ENCODE measurements at regions not wholly inside any gene's neighbourhood (a gene's known extent, or its start where the extent isn't known, plus 50 kb on each side); places are given as distances from the start of the nearest gene placed in this dataset.

DNA sequence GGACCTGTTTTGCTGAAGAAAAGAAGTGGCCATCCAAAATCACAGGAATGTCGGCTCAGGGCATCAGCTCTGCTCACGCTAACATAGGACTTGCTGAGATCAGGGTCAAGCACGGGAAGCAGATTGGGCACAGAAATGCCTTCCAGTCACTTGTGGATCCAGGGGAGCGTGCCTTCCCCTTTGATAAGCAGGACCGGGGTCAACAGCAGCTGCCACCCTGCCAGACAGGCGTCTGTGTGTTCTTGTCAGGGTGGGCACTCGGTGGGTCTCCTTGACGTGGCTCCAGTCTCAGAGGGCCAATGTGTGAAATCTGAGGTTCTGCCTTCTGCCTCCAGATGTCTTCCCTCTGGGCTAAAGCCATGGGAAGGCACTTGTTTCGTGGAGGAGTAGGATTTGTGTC is 313.7 kb upstream of the IRX4 start:
- DNase-seq: no peak
- Mint-ChIP-seq H3K4me1 (no peaks in the 10 kb centered on the region), H3K4me3 (no peak overlapping the region), H3K27ac (no peak overlapping the region), H3K36me3 (no peaks in the 10 kb centered on the region), H3K27me3 (peaks cover 17% of the 10 kb centered on the region), H3K9me3 (peaks cover 3% of the 10 kb centered on the region)

DNA sequence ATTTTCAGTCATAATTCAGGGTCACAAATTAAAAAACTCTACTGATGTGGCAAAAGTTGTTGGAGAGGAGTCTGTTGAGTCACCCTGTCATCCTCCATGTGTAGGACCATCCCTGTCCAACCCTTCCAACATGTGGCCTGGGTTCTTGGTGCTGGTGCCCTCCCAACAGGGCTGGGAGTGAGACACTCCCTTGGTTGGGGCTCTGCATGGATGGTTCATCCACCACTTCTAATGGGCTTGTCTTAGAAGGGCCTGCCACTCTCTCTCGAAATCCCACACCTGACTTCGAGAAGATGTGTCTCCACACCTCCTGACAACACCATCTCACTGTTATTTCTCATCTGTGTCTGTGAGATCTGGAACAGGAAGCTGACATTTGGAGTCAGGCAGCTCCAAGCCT is 312.2 kb upstream of the IRX4 start:
- no peak overlapping the region for H3K4me3 Mint-ChIP-seq
- H3K36me3 Mint-ChIP-seq: no peaks in the 10 kb centered on the region
- H3K27me3 Mint-ChIP-seq: peaks cover 20% of the 10 kb centered on the region
- peaks cover 3% of the 10 kb centered on the region for H3K9me3 Mint-ChIP-seq
- no peak for DNase-seq
- no peak overlapping the region for H3K27ac Mint-ChIP-seq
- no peaks in the 10 kb centered on the region for H3K4me1 Mint-ChIP-seq

DNA sequence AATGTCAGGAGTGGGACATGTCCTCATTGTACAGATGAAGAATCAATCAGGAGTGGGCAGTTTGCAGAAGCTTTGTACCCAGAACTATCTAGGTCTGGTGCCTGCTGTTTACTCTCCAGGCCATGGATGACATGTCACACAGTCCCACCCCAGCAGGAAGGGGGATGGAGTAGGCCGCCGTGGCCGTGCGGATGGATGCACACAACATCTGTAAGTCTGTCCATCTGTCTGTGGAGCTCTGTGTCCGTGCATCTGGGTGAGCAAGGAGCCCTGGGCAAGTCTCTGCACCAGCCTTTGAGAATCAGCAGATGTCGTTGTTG is 311.5 kb upstream of the IRX4 start:
- H3K4me1 Mint-ChIP-seq: no peaks in the 10 kb centered on the region
- no peaks in the 10 kb centered on the region for H3K36me3 Mint-ChIP-seq
- peaks cover 3% of the 10 kb centered on the region for H3K9me3 Mint-ChIP-seq
- H3K27me3 Mint-ChIP-seq: peaks cover 20% of the 10 kb centered on the region
- H3K27ac Mint-ChIP-seq: no peak overlapping the region
- DNase-seq: no peak
- H3K4me3 Mint-ChIP-seq: no peak overlapping the region

DNA sequence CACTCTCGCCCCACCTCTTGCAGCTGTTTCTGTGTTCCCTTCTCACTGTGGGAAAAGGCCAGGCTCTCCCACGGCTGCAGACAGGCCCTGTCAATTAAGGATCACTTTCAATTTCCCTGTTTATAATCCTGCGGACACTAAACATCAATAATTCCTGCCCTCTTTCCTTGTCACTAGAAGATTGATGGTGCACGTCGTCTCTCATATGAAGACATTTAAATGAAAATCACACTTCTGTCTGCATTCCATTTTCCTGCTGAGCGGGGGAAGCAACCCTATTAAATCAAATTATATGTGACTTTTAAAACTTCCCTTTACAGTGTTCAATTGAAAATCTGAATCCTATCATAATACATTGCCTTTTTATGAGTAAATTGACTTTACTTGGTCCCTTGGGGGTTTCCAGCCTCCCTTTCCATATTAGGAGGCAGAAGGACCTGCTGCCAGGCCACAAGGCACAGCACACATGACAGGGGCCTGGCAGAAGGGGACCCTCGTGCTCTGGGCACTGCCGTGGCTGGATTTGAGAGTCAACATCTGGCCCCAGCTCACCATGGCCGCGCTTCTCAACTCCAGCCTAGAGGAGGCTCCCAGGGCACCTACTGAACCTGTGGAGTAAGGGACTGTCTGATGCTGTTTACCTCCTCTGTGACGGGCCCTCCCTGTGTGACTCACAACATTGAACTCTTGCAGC is 311.0 kb upstream of the IRX4 start:
- Mint-ChIP-seq H3K4me1 (no peaks in the 10 kb centered on the region), H3K4me3 (no peak overlapping the region), H3K27me3 (peaks cover 20% of the 10 kb centered on the region), H3K36me3 (no peaks in the 10 kb centered on the region), H3K9me3 (peaks cover 3% of the 10 kb centered on the region), H3K27ac (no peak overlapping the region)
- no peak for DNase-seq

GRCh38 chr5:2193142-2193541 is 310.4 kb upstream of the IRX4 start:
- Mint-ChIP-seq H3K4me3 (no peak overlapping the region), H3K36me3 (no peaks in the 10 kb centered on the region), H3K9me3 (peaks cover 3% of the 10 kb centered on the region), H3K27ac (no peak overlapping the region), H3K27me3 (peaks cover 20% of the 10 kb centered on the region), H3K4me1 (no peaks in the 10 kb centered on the region)
- no peak for DNase-seq

DNA sequence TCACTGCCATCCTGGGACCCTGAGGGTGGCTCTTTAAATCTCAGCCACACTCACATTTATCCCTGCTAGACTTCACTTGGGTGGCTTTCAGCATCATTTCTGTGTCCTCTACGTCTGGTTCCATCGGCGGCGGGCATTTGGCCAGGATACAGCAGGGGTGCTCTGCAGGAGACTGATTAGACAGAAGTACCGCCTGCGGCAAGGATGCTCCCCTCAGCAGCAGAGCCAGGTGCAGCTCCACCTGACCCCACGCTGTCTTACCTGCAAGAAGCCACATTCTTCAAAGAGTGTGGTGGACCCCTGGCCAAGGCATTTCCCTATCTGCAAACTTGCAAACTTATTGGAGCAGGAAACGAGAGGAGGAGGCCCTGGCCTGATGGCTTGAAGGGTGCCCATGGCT is 309.8 kb upstream of the IRX4 start:
- H3K27me3 Mint-ChIP-seq: peaks cover 14% of the 10 kb centered on the region
- H3K27ac Mint-ChIP-seq: no peak overlapping the region
- H3K4me3 Mint-ChIP-seq: no peak overlapping the region
- H3K9me3 Mint-ChIP-seq: peaks cover 3% of the 10 kb centered on the region
- no peaks in the 10 kb centered on the region for H3K4me1 Mint-ChIP-seq
- DNase-seq: no peak
- H3K36me3 Mint-ChIP-seq: no peaks in the 10 kb centered on the region

DNA sequence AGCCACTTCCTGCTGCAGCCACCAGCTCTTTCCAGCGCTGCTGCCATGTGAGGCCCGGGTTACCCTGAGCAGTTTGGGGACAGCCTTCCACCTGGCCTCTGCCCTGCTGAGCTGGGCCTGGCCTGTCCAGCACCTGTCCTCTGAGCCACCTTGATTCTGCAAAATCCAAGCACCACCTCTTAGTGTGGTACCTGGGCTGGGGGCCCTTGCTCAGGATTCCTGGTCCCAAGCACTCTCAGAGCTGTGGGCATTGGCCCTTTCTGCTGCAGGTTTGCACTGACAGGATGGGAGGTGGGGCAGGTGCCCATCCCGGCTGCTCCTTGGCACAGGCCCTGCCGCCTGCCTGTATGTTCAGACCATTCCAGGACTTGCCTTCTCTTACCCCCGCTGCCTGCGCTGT is 309.2 kb upstream of the IRX4 start:
- DNase-seq: no peak
- H3K4me3 Mint-ChIP-seq: no peak overlapping the region
- no peak overlapping the region for H3K27ac Mint-ChIP-seq

GRCh38 chr5:2190549-2190948 is 307.8 kb upstream of the IRX4 start:
- H3K27ac Mint-ChIP-seq: no peak overlapping the region
- H3K4me1 Mint-ChIP-seq: no peaks in the 10 kb centered on the region
- no peaks in the 10 kb centered on the region for H3K36me3 Mint-ChIP-seq
- no peak overlapping the region for H3K4me3 Mint-ChIP-seq
- DNase-seq: no peak
- H3K27me3 Mint-ChIP-seq: peaks cover 10% of the 10 kb centered on the region
- peaks cover 3% of the 10 kb centered on the region for H3K9me3 Mint-ChIP-seq

More for the DNA sequence above, 309.2 kb upstream of the IRX4 start:
- no peaks in the 10 kb centered on the region for H3K4me1 Mint-ChIP-seq
- no peaks in the 10 kb centered on the region for H3K36me3 Mint-ChIP-seq
- H3K9me3 Mint-ChIP-seq: peaks cover 3% of the 10 kb centered on the region
- H3K27me3 Mint-ChIP-seq: peaks cover 9% of the 10 kb centered on the region

GRCh38 chr5:2188661-2189060 is 305.9 kb upstream of the IRX4 start:
- H3K4me3 Mint-ChIP-seq: no peak overlapping the region
- no peak for DNase-seq

DNA sequence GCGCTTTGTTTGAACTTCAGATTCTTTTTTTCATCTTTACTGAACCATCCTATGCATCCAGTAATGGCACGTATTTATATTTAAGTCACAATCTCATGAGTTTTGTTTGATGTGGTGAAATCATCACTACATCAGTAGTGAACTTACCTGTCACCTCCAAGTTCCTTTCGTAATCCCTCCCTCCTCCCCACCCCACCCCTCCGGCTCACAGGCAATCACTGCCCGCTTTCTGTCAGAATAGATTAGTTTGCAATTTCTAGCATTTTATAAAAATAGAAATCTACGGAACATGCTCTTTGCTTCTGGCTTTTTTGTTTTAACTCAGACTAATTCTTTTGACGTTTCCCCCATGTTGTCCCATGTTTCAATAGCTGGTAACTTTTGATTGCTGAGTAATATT is 305.4 kb upstream of the IRX4 start:
- no peaks in the 10 kb centered on the region for H3K36me3 Mint-ChIP-seq
- H3K27ac Mint-ChIP-seq: no peak overlapping the region
- peaks cover 14% of the 10 kb centered on the region for H3K27me3 Mint-ChIP-seq
- no peaks in the 10 kb centered on the region for H3K9me3 Mint-ChIP-seq
- H3K4me1 Mint-ChIP-seq: no peaks in the 10 kb centered on the region
- DNase-seq: no peak
- no peak overlapping the region for H3K4me3 Mint-ChIP-seq

More at GRCh38 chr5:2188661-2189060, 305.9 kb upstream of the IRX4 start:
- H3K4me1 Mint-ChIP-seq: no peaks in the 10 kb centered on the region
- peaks cover 16% of the 10 kb centered on the region for H3K27me3 Mint-ChIP-seq
- H3K36me3 Mint-ChIP-seq: no peaks in the 10 kb centered on the region
- no peak overlapping the region for H3K27ac Mint-ChIP-seq
- H3K9me3 Mint-ChIP-seq: no peaks in the 10 kb centered on the region

GRCh38 chr5:2187687-2188086 is 305.0 kb upstream of the IRX4 start:
- no peak for DNase-seq
- H3K36me3 Mint-ChIP-seq: no peaks in the 10 kb centered on the region
- no peaks in the 10 kb centered on the region for H3K9me3 Mint-ChIP-seq
- H3K4me1 Mint-ChIP-seq: no peaks in the 10 kb centered on the region
- H3K27me3 Mint-ChIP-seq: peaks cover 14% of the 10 kb centered on the region
- H3K4me3 Mint-ChIP-seq: no peak overlapping the region
- H3K27ac Mint-ChIP-seq: no peak overlapping the region

DNA sequence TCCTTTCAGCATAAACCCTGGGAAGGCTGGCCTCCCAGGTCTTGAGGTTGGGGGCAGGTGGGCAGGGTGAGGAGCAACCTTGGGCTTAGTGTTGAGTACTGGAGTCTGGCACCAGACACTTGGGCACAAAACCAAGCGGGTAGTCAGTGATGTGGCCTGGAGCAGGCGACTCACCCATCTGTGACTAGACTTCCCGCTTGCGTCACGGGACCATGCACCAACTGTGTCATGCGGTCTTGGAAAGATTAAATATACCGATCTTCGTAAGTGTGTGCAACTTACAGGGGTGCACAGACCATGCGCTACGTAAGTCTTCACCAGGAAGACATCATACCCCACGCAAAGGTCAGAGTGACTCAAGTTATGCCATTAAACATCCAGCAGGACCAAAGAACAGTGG is 304.4 kb upstream of the IRX4 start:
- no peaks in the 10 kb centered on the region for H3K9me3 Mint-ChIP-seq
- no peak for DNase-seq
- no peak overlapping the region for H3K4me3 Mint-ChIP-seq
- H3K27me3 Mint-ChIP-seq: peaks cover 17% of the 10 kb centered on the region
- no peaks in the 10 kb centered on the region for H3K4me1 Mint-ChIP-seq
- H3K27ac Mint-ChIP-seq: no peak overlapping the region
- H3K36me3 Mint-ChIP-seq: no peaks in the 10 kb centered on the region

GRCh38 chr5:2186472-2187015 is 303.8 kb upstream of the IRX4 start:
- Mint-ChIP-seq H3K4me3 (no peak overlapping the region), H3K9me3 (no peaks in the 10 kb centered on the region), H3K27me3 (peaks cover 16% of the 10 kb centered on the region), H3K27ac (no peak overlapping the region), H3K4me1 (no peaks in the 10 kb centered on the region), H3K36me3 (no peaks in the 10 kb centered on the region)
- no peak for DNase-seq

- H3K27me3 Mint-ChIP-seq: peaks cover 13% of the 10 kb centered on the region
- no peaks in the 10 kb centered on the region for H3K9me3 Mint-ChIP-seq
- H3K36me3 Mint-ChIP-seq: no peaks in the 10 kb centered on the region
- no peak for DNase-seq
- H3K27ac Mint-ChIP-seq: no peak overlapping the region
- no peaks in the 10 kb centered on the region for H3K4me1 Mint-ChIP-seq
- no peak overlapping the region for H3K4me3 Mint-ChIP-seq
Measured at GRCh38 chr5:2185646-2186471, 303.1 kb upstream of the IRX4 start.

DNA sequence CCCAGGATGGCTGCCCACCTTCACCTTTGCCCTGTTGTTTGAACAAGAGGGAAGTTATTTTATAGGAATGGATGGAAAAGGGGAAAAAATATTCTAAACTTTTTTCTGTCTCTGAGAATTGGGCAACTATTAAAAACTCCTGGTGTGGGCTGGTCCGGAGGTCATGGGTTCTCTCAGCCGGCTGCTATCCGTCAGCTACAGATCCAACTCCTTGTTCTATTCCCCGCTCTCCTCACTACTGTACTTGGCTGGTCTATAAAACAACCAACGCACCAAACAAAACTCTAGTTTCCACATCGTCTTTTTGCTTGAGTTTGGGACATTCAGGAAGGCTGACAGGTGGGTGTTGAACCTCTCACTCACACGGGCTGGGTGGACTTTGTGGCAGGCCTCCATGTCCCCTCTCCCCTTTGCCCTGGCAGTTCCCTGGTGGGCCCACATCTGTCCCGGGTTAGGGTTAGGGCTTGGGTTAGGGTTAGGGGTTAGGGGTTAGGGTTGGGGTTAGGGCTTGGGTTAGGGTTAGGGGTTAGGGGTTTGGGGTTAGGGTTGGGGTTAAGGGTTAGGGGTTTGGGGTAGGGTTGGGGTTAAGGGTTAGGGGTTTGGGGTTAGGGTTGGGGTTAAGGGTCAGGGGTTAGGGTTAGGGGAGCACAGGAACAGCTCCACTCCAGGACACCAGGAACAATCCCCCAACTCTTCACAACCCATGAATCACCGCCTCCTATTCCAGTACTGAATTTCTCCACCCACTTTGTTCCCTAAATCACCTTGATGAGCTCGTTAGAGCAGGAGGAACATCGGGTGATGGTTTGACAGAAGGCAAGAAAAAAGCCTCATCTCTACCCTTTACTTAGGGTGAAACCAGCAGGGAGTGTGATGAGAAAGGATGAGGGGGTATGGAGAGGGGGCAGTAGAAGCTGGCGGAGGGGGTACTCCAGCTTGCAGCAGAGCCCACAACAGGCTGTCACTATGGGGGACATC is 302.1 kb upstream of the IRX4 start:
- Mint-ChIP-seq H3K4me3 (no peak overlapping the region), H3K4me1 (no peaks in the 10 kb centered on the region), H3K27ac (no peak overlapping the region), H3K9me3 (no peaks in the 10 kb centered on the region), H3K27me3 (peaks cover 13% of the 10 kb centered on the region), H3K36me3 (no peaks in the 10 kb centered on the region)
- DNase-seq: no peak

Measured in activated naive CD8-positive, alpha-beta T cell treated with anti-CD3 and anti-CD28 coated beads for 36 hours (primary cell).